Loucy (cell line): ENCODE measurements at regions not wholly inside any gene's neighbourhood (a gene's known extent, or its start where the extent isn't known, plus 50 kb on each side); places are given as distances from the start of the nearest gene placed in this dataset.

Experiments
- H2AFZ ChIP-seq: fragments of 200-600 bp; sonication (generic); 2 replicates; pipeline ENCODE4 v1.6.0; 2016; ENCODE audit warnings: antibody characterized with exemption, mild to moderate bottlenecking, low read length, moderate library complexity
- H3F3A ChIP-seq: fragments of 200-600 bp; 2 replicates; pipeline ENCODE4 v1.6.0; 2016; ENCODE audit warnings: antibody characterized with exemption, low read depth, mild to moderate bottlenecking
- H3K27me3 ChIP-seq: fragments of 200-600 bp; sonication (generic); 2 replicates; pipeline ENCODE4 v1.6.1; 2014; ENCODE audit warnings: low read length, mild to moderate bottlenecking; ENCODE audit not compliant: insufficient read depth, poor library complexity, severe bottlenecking
- H3K36me3 ChIP-seq: fragments of 200-600 bp; sonication (generic); 2 replicates; pipeline ENCODE4 v1.6.1; 2016; ENCODE audit warnings: low read length; ENCODE audit not compliant: insufficient read depth
- H3K4me1 ChIP-seq: fragments of 200-600 bp; sonication (generic); 2 replicates; pipeline ENCODE4 v1.5.1; 2014; ENCODE audit warnings: low read length, mild to moderate bottlenecking; ENCODE audit not compliant: insufficient read depth, poor library complexity, severe bottlenecking
- H3K4me2 ChIP-seq: fragments of 200-600 bp; sonication (generic); 2 replicates; pipeline ENCODE4 v1.6.0; 2014; ENCODE audit warnings: antibody characterized with exemption, low read length, low read depth, mild to moderate bottlenecking; ENCODE audit not compliant: poor library complexity, severe bottlenecking
- H3K4me3 ChIP-seq: fragments of 200-600 bp; sonication (generic); 2 replicates; pipeline ENCODE4 v1.5.1; 2014; ENCODE audit warnings: low read length, mild to moderate bottlenecking, mixed read lengths; ENCODE audit not compliant: poor library complexity, severe bottlenecking
- H3K79me2 ChIP-seq: fragments of 200-600 bp; sonication (generic); 2 replicates; pipeline ENCODE4 v1.6.1; 2014; ENCODE audit warnings: low read length; ENCODE audit not compliant: insufficient read depth
- H3K9ac ChIP-seq: fragments of 200-600 bp; sonication (generic); 2 replicates; pipeline ENCODE4 v1.6.0; 2014; ENCODE audit warnings: mild to moderate bottlenecking, low read depth, low read length, moderate library complexity; ENCODE audit not compliant: poor library complexity, severe bottlenecking
- H3K9me2 ChIP-seq: fragments of 200-600 bp; sonication (generic); replicated peaks from 2 replicates; pipeline ENCODE4 v1.6.1; 2016; ENCODE audit warnings: low read depth, low read length, mixed read lengths
- H3K9me3 ChIP-seq: fragments of 200-600 bp; sonication (generic); 2 replicates; pipeline ENCODE4 v1.6.1; 2014; ENCODE audit warnings: mild to moderate bottlenecking, antibody characterized with exemption, low read length, low read depth; ENCODE audit not compliant: insufficient read depth
- H4K20me1 ChIP-seq: fragments of 200-600 bp; sonication (generic); 2 replicates; pipeline ENCODE4 v1.6.0; 2014; ENCODE audit warnings: antibody characterized with exemption, low read length, mild to moderate bottlenecking; ENCODE audit not compliant: insufficient read depth, poor library complexity, severe bottlenecking
- CTCF ChIP-seq: fragments of 200-600 bp; sonication (generic); conservative IDR thresholded peaks from 2 replicates; pipeline ENCODE4 v1.5.1; 2014; ENCODE audit warnings: mild to moderate bottlenecking, antibody characterized with exemption, low read length
- EZH2phosphoT487 ChIP-seq: fragments of 200-600 bp; IDR thresholded peaks from 2 replicates; pipeline ENCODE4 v1.6.1; 2018; ENCODE audit warnings: antibody characterized with exemption, mild to moderate bottlenecking, moderate library complexity, borderline replicate concordance

- no peaks in the 10 kb centered on the region for H3K36me3 ChIP-seq
- H3F3A ChIP-seq, result no peaks in the 10 kb centered on the region
- H3K9me3 ChIP-seq, result no peaks in the 10 kb centered on the region
- H3K9ac ChIP-seq, result no peak overlapping the region
- no peaks in the 10 kb centered on the region for H4K20me1 ChIP-seq
- H3K79me2 ChIP-seq, result no peaks in the 10 kb centered on the region
- no peaks in the 10 kb centered on the region for H3K9me2 ChIP-seq
- H3K4me2 ChIP-seq, result no peak overlapping the region
- H3K4me3 ChIP-seq, result no peak overlapping the region
- no peak overlapping the region for H2AFZ ChIP-seq
- no peaks in the 10 kb centered on the region for H3K4me1 ChIP-seq
- TF ChIP-seq EZH2phosphoT487 (no peak), CTCF (no peak)
- no peaks in the 10 kb centered on the region for H3K27me3 ChIP-seq
Measured at GRCh38 chr3:94596141-94596540, 533.3 kb downstream of the NSUN3 start.

GRCh38 chr3:94596887-94597566 is 534.2 kb downstream of the NSUN3 start:
- no peak overlapping the region for H3K4me2 ChIP-seq
- H3K36me3 ChIP-seq, result no peaks in the 10 kb centered on the region
- no peaks in the 10 kb centered on the region for H4K20me1 ChIP-seq
- H3K9ac ChIP-seq, result no peak overlapping the region
- TF ChIP-seq CTCF (no peak), EZH2phosphoT487 (no peak)
- H3F3A ChIP-seq, result no peaks in the 10 kb centered on the region
- H3K79me2 ChIP-seq, result no peaks in the 10 kb centered on the region
- H3K9me2 ChIP-seq, result no peaks in the 10 kb centered on the region
- H3K4me3 ChIP-seq, result no peak overlapping the region
- no peaks in the 10 kb centered on the region for H3K4me1 ChIP-seq
- no peak overlapping the region for H2AFZ ChIP-seq
- no peaks in the 10 kb centered on the region for H3K27me3 ChIP-seq
- H3K9me3 ChIP-seq, result no peaks in the 10 kb centered on the region

GRCh38 chr3:94607778-94608177 is 544.9 kb downstream of the NSUN3 start:
- Histone ChIP-seq H3K4me1 (no peaks in the 10 kb centered on the region), H3K27me3 (no peaks in the 10 kb centered on the region), H3K36me3 (no peaks in the 10 kb centered on the region), H3K9me2 (no peaks in the 10 kb centered on the region), H3K9me3 (no peaks in the 10 kb centered on the region), H3K9ac (no peak overlapping the region), H3K4me2 (no peak overlapping the region), H3K4me3 (no peak overlapping the region), H3K79me2 (no peaks in the 10 kb centered on the region), H2AFZ (no peak overlapping the region), H3F3A (no peaks in the 10 kb centered on the region), H4K20me1 (no peaks in the 10 kb centered on the region)
- no peak for TF ChIP-seq CTCF
- no peak for TF ChIP-seq EZH2phosphoT487
